GM19043 (cell line): ENCODE measurements at regions not wholly inside any gene's neighbourhood (a gene's known extent, or its start where the extent isn't known, plus 50 kb on each side); places are given as distances from the start of the nearest gene placed in this dataset.
"Not testable (repeated sequence)": the region's sequence is repeated elsewhere in the genome, so short reads cannot be mapped to it uniquely, and the experiment has no call there.

Experiments used
- ATAC-seq: cut with Tn5 transposase; IDR thresholded peaks from one replicate; pipeline ENCODE4 v1.9.1; 2021; ENCODE audit warnings: low read depth; ENCODE audit not compliant: unreplicated experiment

DNA sequence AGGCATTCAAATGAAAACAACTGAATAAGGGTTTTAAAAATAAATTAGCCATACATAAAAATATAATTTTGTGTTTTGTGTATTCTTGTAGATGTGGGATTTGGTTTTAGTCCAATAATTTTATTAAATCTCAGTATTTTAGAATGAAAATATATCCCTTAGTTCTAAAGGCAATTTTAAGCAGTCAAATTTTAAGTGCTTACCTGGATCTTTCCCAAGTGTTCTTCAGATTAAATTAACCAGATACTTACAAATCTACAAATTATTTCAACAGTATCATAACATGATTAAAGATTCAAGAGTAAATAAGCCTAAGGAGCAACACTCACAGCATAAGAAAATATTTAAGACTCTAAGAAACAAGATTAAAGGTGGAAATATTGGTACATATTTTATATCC, 275.0 kb upstream of the RBMS3 start:
- no peak for ATAC-seq

DNA sequence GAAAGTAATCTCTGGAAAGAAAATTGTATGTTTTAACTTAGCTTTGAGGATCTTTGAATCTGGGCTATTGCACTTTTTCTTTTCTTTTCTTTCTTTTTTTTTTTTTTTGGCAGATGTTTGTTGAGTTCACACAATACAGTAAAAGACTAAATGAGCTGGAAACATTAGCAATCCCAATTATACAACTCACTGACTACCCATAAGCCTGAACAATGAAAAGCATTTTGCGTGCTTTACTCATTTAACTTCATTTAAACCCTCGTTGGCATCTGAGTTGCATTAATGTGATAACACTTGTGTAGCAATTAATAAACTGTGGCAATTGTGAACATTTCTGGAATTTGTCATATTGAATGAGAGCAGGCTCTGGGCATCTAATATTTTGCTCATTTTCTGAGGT, 269.4 kb upstream of the RBMS3 start:
- no peak for ATAC-seq

DNA sequence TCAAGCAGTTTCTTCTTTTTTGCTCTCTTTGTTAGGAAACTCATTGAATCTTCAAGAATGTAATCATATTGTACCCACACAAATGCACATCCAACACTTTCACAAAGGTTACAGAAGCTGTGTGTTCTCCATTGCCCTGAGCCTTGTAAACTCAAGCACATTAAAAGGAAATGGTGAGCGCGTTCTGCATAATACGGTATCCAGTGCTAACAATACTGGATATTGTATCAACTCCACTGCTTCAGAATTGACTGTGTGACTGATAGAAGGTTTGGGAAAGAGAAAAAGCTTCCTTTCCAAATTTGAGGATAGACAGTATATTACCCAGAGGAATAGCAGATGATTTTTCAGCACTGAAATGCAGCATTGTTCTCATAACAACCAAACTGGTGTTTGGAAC, 268.9 kb upstream of the RBMS3 start:
- ATAC-seq: no peak

DNA sequence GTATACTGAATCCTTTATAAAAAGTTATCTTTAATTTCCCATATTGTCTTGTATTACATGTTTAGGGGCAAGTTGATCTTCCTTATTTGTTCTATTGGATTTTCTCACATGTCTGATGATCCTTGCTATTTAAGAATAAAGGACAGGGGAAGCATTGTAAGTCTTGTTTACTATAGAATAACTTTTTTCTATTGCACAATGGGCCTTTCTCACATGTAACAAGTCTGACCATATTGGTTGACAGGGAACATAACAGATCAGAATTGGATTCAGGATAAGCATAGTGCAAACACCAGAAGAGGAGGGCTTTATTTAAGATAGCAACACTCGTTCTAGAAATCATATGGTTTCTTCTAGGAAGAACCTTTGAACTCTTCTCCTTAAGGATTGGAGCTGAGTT, 257.9 kb upstream of the RBMS3 start:
- no peak for ATAC-seq

DNA sequence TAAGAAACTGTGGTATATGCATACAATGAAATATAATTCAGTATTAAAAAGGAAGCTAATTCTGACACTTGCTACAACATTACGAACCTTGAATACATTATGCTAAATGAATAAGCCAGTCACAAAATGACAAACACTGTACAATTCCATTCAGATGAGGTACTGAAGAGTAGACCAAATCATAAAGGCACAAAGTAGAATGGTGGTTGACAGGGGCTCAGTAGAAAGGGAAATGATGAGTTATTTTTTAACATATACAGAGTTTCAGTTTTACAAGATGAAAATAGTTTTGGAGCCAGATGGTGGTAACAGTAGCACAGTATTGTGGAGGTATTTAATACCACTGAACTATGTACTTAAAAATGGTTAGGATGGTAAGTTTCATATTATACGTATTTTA, 254.6 kb upstream of the RBMS3 start:
- ATAC-seq: peak; percentile 94

DNA sequence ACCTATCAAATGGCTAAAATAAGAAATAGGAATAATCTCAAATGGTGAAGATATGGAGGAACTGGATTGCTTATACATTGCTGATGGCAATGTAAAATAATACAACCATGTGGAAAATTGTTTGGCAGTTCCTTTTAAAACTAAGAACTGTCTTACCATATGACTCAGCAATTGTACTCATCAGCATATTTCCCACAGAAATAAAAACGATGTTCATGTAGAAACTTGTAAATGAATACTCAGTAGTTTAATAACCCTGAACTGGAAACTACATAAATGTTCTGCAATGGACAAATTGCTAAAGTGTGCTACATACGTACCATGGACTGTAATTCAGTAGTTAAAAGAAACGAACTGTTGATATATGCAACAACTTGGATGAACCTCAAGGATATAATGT, 253.9 kb upstream of the RBMS3 start:
- ATAC-seq: peak; percentile 42

DNA sequence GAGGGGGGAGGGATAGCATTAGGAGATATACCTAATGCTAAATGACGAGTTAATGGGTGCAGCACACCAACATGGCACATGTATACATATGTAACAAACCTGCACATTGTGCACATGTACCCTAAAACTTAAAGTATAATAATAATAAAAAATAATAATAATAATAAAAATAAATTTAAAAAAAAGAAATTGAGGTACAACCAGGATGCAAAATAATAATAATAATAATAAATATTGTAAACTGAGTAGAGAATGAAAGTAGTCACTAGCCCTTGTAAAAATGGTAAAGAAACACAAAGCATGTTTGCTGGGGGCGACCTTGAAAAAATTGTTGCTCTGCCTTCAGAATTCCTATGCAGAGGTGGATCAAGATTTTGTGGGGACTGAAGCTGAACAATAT, 249.7 kb upstream of the RBMS3 start:
- not testable (repeated sequence) for ATAC-seq

DNA sequence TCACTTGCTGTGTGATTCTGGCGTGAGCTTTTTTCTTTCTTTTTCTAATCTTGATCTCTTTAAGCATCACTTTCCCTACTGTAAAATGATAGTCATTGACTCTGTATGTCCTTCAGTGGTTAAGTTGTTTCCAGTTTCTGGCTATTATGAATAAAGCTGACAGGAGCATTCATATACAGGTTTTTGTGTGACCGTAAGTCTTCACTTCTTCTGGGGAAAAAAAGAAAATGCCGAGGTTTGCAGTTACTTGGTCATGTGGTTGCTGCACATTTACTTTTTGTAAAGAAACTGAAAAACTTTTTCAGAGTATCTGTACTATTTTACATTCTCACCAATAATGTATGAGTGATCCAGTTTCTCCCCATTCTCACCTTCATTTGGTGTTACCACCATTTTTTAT, 247.4 kb upstream of the RBMS3 start:
- ATAC-seq: no peak

DNA sequence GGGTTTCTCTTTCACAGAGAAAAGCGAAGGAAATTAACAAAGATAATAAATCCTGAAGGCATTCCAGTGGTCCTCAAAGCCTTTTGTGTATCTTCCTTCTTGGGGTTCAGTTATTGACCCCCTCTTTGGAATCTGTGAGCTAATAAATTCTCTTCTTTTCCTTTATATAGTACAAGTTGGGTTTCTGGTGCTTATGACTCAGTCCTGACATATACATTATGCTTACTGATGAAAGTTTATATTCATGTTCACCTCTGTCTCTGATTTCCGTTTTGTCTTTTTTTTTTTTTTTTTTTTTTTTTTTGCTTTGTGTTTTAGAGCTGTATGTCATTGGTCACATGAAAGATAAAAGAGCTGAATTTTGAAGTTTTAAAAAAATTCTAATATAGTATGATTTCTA, 230.7 kb upstream of the RBMS3 start:
- no peak for ATAC-seq

DNA sequence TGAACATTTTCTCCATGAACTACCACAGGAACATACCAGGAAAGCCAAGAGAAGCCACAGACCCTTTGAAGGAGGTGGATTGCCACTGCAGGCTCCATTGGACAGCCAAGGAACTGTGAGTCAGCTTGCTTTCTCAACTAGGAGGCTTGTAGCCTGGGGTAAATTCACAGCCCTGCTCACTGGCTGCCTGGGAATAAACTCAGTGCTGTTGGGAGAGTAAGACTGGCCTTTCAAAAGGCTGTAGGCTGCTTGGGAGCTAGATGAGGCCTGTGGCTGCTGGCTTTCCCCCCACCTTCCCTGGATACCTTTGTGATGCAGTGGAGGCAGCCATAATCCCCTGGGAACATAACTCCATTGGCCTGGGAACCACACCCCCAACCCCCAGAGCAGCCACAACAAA, 223.5 kb upstream of the RBMS3 start:
- no peak for ATAC-seq

DNA sequence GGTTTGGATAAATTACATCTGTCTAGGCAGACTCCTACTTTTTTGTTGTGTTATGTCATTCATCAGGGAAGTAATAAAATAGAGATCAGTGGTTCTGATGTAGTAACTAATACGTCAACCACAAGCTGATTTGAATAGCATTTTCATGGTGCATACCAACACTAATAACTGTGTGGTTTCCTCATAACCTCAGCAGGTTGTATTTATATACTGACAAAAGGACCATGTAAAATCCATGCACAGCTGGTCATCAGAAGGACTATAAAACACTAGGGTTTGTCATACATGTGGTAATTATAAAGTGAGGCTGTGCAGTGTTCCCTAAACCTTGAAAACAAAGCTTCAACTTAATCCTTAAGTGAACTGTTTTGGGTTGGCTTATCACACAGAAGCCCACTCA, 216.8 kb upstream of the RBMS3 start:
- ATAC-seq: no peak

DNA sequence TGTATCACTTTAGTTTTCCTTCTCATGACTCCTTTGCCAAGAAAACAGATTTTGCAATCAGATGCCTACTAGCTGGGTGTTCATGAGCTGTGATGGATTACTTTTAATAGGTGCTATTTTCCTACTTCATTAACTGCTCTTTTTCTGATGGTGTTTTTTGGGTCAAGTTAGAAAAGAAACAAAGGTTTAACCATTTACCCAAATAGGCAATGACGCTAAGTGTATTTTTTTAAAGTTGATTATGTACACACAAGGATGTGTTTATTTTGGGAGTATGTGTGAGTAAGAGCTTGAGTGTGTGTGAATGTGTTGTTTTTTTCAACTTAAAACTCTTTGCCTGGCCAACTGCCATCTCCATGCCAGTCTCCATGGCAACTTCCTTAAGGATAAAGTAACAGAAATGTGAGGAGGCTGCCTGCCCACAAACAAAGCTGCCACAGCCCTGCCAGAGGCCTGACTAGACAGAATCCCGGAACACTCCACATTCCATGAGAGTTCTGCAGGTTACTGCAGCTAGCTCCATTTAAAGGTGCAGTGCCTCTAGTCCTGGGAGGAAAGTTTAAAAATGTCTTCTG, 215.6 kb upstream of the RBMS3 start:
- no peak for ATAC-seq

DNA sequence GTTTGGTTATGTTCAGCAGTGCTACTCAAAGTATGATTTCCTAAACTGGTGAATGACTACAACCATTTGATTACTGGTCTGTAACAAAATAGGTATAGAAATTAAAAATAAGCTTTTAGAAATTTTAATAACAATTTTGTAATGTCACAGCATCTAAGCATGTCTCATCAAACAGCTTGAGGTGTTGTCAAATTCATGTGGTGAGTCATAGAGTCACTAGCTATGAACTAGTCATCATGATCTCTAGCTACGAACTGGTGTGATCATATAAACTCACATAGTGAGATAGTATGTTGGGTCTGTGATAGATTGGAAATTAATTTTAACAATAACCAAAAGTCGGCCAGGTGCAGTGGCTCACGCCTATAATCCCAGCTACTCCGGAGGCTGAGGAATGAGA, 213.9 kb upstream of the RBMS3 start:
- no peak for ATAC-seq

DNA sequence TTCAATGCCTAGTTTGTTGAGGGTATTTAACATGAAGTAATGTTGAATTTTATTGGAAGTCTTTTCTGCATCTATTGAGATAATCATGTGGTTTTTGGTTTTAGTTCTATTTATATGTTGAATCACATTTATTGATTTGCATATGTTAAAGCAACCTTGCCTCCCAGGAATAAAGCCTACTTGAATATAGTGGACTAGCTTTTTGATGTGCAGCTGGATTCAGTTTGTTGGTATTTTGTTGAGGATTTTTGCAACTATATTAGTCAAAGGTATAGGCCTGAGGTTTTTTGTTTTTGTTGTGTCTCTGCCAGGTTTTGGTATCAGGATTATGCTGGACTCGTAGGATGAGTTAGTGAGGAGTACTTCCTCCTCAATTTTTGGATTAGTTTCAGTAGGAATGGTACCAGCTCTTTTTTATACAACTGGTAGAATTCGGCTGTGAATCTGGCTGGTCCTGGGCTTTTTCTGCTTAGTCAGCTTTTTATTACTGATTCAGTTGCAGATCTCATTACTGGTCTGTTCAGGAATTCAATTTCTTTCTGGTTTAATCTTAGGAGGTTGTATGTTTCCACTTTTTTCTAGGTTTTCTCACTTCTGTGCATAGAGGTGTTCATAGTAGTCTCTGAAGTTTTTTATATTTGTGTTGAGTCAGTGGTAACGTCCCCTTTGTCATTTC, 209.8 kb upstream of the RBMS3 start:
- no peak for ATAC-seq

DNA sequence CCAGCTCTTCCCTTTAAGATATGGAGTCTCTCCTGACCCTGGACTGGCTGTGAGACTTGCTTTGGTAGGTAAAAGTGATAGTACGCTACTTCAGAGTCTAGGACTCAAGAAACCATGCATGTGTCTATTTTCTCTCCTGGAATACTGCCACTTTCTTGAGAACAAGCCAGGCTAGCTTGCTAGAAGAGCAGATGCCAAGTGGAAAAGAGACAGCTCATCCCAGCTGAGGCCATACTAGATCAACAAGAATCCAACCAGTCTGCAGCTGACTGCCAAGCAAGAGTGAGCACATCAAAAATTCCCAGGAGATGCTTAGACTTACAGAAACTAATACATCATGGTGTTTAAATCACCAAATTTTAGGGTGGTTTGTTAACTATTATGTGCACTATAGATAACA, 208.3 kb upstream of the RBMS3 start:
- no peak for ATAC-seq

DNA sequence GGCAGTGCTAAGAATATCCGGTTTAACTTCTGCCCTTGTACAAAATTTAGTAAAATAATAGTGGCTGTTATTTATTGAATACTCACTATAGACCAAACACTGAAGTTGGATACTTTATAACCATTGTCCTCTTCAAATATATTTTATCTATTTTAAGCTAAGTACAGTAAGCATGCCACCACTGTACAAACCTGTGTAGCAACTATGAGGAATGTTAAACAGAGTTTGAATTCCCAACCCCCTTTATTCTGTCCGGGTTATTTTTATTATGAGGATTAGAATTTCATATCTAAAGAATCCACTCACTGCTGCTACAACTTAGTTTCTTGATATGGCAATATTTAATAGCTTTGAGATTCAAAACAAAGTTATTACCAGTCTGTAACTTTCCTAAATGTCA, 203.5 kb upstream of the RBMS3 start:
- no peak for ATAC-seq

DNA sequence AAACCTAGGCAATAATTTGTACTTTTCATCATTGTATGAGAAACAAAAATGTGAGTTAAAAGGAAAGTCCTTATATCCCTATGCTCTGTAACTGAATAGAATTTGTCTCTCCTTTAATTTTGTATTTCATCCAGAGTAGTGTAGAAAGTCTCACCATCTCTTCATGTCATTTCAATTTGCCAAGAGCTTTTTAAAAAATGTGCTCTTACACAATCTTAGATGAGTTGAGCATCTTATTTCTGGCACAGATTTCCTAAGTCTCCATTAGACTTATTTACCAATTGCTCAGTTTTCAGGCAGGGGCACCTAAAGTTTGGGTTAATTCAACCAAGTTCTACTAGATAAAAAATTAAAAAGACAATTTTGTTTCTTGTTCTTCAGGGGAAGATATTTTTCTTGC, 201.5 kb upstream of the RBMS3 start:
- no peak for ATAC-seq

DNA sequence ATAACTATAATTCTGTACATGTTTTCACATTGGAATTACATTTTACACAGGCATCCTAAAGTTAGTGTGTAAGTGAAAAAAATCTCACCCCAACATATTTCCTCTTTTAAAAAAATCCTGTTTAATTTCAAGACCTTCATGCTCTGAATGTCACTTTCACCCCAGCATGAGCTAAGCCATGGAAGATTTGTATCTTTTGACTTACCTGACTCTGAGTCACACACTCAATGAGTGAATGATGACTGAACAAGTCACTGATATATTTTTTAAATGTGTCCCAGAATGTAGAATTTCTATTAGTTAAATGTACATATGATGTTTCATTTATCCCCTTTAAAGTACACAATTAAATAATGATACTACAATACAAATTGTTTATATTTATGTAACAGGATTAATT, 199.9 kb upstream of the RBMS3 start:
- no peak for ATAC-seq

DNA sequence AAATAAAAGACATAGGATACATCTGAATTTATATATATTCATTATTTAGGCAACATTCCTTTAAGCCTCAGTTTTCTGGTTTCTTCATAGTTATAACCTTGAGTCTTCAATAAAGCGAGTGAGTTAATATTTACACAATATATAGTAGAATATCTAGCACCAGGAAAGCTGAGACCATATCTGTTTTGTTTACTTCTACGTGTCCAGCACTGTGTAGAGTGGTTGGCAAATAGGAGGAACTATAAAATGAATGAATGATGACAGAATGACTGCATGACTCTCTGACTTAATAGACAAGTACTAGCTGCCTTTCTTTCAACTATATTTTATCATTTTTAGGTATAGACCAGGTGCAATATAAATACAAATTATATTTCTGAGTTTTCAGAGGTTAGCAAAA, 197.8 kb upstream of the RBMS3 start:
- ATAC-seq: no peak

DNA sequence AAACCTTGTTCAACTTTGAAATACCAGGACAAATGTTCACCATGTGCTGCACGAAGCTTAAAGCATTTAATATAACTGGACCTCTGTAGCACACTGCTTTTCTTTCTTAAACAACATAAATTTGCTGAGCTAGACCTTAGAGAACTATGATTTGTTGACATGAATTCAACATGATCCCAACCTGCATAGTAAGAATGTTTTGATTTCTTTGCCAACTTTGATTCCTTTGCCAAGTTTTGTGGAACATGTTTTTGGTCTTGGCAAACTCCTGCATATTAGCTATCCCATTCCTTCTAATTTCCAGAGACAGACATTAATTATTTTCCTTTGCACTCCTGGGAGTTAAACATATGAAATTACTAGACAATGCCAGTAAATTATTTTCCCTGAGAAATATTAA, 197.2 kb upstream of the RBMS3 start:
- no peak for ATAC-seq

DNA sequence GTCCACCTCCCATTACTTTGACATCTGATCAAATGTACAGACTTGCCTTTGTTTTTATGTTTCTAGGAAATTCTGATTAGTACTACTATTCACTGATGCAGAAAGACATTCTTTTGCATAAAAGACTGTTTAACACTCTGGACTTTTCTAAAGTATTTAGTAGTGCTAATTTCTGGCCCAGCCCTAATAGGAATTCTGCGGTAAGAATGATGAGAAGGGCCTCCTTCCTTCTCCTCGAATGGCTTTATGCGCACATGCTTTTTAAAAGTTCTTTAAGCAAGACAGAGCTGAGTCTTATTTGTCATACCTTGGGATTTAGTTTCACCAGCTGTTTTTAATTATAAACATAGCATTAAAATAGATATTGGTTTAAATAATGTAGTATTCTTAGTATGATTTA, 192.3 kb upstream of the RBMS3 start:
- ATAC-seq: no peak

DNA sequence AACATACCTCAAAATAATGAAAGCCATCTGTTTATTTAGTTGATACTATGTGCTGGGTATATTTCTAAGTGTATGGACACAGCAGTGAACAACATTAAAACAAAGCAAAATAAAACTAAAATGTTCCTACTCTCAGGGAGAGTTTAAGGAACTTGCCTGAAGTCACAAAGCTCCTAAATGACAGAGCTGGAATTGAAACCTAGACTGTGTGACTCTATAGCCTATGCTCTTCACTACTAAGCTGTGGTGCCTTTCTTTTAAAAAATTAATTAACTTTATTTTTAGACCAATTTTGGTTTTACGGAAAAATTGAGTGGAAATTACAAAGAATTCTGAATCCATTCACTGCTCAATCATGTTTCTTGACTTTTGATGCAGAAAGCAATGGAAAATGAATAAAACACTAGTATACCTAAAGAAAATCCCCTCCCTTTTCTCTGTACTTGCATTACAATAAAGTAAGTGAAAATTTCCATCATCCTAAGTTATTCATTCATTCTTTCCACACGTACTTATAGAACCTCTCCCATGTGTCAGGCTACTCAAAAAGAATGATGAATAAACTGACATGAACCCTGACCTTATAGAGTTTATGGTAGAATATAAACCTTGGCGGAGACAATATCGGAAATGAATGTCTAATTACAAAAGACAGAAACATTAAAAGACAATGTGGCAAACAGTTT, 189.8 kb upstream of the RBMS3 start:
- ATAC-seq: no peak
